Fibroblast of lung (primary cell): ENCODE measurements at regions not wholly inside any gene's neighbourhood (a gene's known extent, or its start where the extent isn't known, plus 50 kb on each side); places are given as distances from the start of the nearest gene placed in this dataset.

Experiments
- EZH2 ChIP-seq: IDR thresholded peaks from 2 replicates; pipeline ENCODE4 v1.5.1; 2012; ENCODE audit warnings: low read length, control low read depth, mild to moderate bottlenecking; ENCODE audit errors: missing control alignments
- TF ChIP-seq, protein P1 (sequence below), 2 donors: IDR thresholded peaks in 1 of 2; conservative IDR thresholded peaks in 1 of 2; 1 replicate in 1 of 2; 2 replicates in 1 of 2; pipeline ENCODE4 v1.5.1; 2011 to 2012; ENCODE audit warnings: low read length in 2 of 2, control low read depth in 1 of 2, inconsistent platforms in 1 of 2, low read depth in 1 of 2, mild to moderate bottlenecking in 1 of 2

DNA sequence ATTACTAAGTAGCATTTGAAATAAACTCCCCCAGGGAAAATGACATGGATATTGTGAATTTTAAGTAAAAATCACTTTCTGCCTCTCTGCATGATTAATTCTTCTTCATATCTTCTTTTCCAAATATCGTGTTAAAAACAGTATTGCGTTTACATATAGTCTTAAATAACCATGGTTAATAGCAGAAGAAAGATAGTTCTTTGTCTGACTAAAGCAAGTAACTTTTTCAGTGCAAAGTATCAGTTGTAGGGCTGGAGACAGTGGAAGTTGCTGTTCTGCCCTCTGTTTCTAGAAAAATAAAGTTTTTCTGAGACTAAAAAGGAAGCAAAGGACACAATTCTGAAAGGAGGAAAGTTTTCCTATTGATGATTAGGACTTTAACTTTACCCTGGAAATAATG is 330.2 kb downstream of the NDFIP2 start:
- TF ChIP-seq, protein P1, sequence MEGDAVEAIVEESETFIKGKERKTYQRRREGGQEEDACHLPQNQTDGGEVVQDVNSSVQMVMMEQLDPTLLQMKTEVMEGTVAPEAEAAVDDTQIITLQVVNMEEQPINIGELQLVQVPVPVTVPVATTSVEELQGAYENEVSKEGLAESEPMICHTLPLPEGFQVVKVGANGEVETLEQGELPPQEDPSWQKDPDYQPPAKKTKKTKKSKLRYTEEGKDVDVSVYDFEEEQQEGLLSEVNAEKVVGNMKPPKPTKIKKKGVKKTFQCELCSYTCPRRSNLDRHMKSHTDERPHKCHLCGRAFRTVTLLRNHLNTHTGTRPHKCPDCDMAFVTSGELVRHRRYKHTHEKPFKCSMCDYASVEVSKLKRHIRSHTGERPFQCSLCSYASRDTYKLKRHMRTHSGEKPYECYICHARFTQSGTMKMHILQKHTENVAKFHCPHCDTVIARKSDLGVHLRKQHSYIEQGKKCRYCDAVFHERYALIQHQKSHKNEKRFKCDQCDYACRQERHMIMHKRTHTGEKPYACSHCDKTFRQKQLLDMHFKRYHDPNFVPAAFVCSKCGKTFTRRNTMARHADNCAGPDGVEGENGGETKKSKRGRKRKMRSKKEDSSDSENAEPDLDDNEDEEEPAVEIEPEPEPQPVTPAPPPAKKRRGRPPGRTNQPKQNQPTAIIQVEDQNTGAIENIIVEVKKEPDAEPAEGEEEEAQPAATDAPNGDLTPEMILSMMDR (conservative IDR thresholded peaks at IDR 0.05 in 1 of 2, IDR thresholded peaks at IDR 0.05 in 1 of 2; ENCODE audit: low read depth in 1 of 2, low read length in 2 of 2) = no peak
- no peak for TF ChIP-seq EZH2
